Neuronal stem cell (in vitro differentiated cells): ENCODE measurements at regions not wholly inside any gene's neighbourhood (a gene's known extent, or its start where the extent isn't known, plus 50 kb on each side); places are given as distances from the start of the nearest gene placed in this dataset.

Source experiments
- DNase-seq: peaks from one replicate; pipeline ENCODE4 v3.0.0-alpha.2; 2013; ENCODE audit warnings: low spot score
- H2AFZ ChIP-seq: one replicate; pipeline ENCODE4 v1.6.1; 2013; ENCODE audit warnings: mild to moderate bottlenecking, low read length, inconsistent platforms
- H2AK5ac ChIP-seq: 2 replicates; pipeline ENCODE4 v1.6.1; 2013; ENCODE audit warnings: low read depth, mild to moderate bottlenecking, inconsistent platforms, low read length, moderate library complexity, mixed read lengths
- H2BK120ac ChIP-seq: 2 replicates; pipeline ENCODE4 v1.6.1; 2013; ENCODE audit warnings: low read depth, mild to moderate bottlenecking, inconsistent platforms, low read length, moderate library complexity, mixed read lengths
- H2BK12ac ChIP-seq: one replicate; pipeline ENCODE4 v1.6.1; 2013; ENCODE audit warnings: low read length, inconsistent platforms
- H2BK15ac ChIP-seq: 2 replicates; pipeline ENCODE4 v1.6.1; 2013; ENCODE audit warnings: mild to moderate bottlenecking, low read length, inconsistent platforms, mixed read lengths
- H2BK5ac ChIP-seq: one replicate; pipeline ENCODE4 v1.6.1; 2013; ENCODE audit warnings: inconsistent platforms, mild to moderate bottlenecking, low read length, moderate library complexity
- H3K14ac ChIP-seq: one replicate; pipeline ENCODE4 v1.6.1; 2013; ENCODE audit warnings: low read length, inconsistent platforms
- H3K18ac ChIP-seq: 2 replicates; pipeline ENCODE4 v1.6.1; 2013; ENCODE audit warnings: low read length, inconsistent platforms
- H3K23ac ChIP-seq: 2 replicates; pipeline ENCODE4 v1.6.1; 2013; ENCODE audit warnings: low read depth, mild to moderate bottlenecking, mixed read lengths, low read length, inconsistent platforms; ENCODE audit not compliant: poor library complexity
- H3K27ac ChIP-seq: replicated peaks from 3 replicates; pipeline ENCODE4 v1.5.1; 2013; ENCODE audit warnings: low read length, inconsistent platforms
- H3K27me3 ChIP-seq, 3 experiments: 2 replicates each; pipeline ENCODE4 v1.6.1; 2013; ENCODE audit warnings: low read length in 3 of 3, mild to moderate bottlenecking in 2 of 3, inconsistent platforms in 1 of 3, low read depth in 1 of 3, mixed read lengths in 1 of 3, moderate library complexity in 1 of 3; ENCODE audit not compliant: control insufficient read depth in 3 of 3, insufficient read depth in 3 of 3
- H3K36me3 ChIP-seq, 2 donors: replicated peaks in 1 of 2; 2 replicates each; pipeline ENCODE4 v1.6.1; 2013; ENCODE audit warnings: low read length in 2 of 2; ENCODE audit not compliant: control insufficient read depth in 2 of 2, insufficient read depth in 2 of 2
- H3K4ac ChIP-seq: 2 replicates; pipeline ENCODE4 v1.6.1; 2013; ENCODE audit warnings: inconsistent platforms, mild to moderate bottlenecking, low read length, moderate library complexity
- H3K4me1 ChIP-seq, 2 donors: 1 replicate in 1 of 2; 2 replicates in 1 of 2; pipeline ENCODE4 v1.6.1; 2013; ENCODE audit warnings: low read length in 2 of 2, low read depth in 1 of 2; ENCODE audit not compliant: control insufficient read depth in 2 of 2, insufficient read depth in 1 of 2
- H3K4me2 ChIP-seq: one replicate; pipeline ENCODE4 v1.6.1; 2013; ENCODE audit warnings: mild to moderate bottlenecking, low read length, inconsistent platforms; ENCODE audit not compliant: insufficient read depth, poor library complexity, severe bottlenecking
- H3K4me3 ChIP-seq, 2 donors: 2 replicates each; pipeline ENCODE4 v1.5.1; 2013; ENCODE audit warnings: low read length in 2 of 2, mild to moderate bottlenecking in 2 of 2, inconsistent platforms in 1 of 2, moderate library complexity in 1 of 2
- H3K79me1 ChIP-seq: one replicate; pipeline ENCODE4 v1.6.1; 2013; ENCODE audit warnings: low read depth, mild to moderate bottlenecking, inconsistent platforms, low read length, moderate library complexity
- H3K9ac ChIP-seq: one replicate; pipeline ENCODE4 v1.6.1; 2013; ENCODE audit warnings: mild to moderate bottlenecking, low read depth, low read length, inconsistent platforms; ENCODE audit not compliant: poor library complexity
- H3K9me3 ChIP-seq, 2 donors: replicated peaks in 1 of 2; 2 replicates each; pipeline versions ENCODE3 to v1.6.1; 2013; ENCODE audit warnings: low read length in 2 of 2, mild to moderate bottlenecking in 2 of 2, inconsistent platforms in 1 of 2, low read depth in 1 of 2, mixed read lengths in 1 of 2, moderate library complexity in 1 of 2; ENCODE audit not compliant: control insufficient read depth in 2 of 2, insufficient read depth in 1 of 2
- H4K8ac ChIP-seq: one replicate; pipeline ENCODE4 v1.6.1; 2013; ENCODE audit warnings: low read depth, mild to moderate bottlenecking, inconsistent platforms, low read length, moderate library complexity
- H4K91ac ChIP-seq: one replicate; pipeline ENCODE4 v1.6.1; 2013; ENCODE audit warnings: low read length, low read depth, mild to moderate bottlenecking, inconsistent platforms; ENCODE audit not compliant: poor library complexity
- WGBS, 2 donors: extraction: QIAGEN DNeasy Blood & Tissue Kit; methylation state at CpG; one replicate each; pipeline ENCODE4 v1.1.7; 2013; ENCODE audit warnings: missing lambda C conversion rate in 2 of 2, mixed read lengths in 1 of 2; ENCODE audit not compliant: insufficient read length in 2 of 2, insufficient replicate concordance in 1 of 2; ENCODE audit errors: extremely low coverage in 2 of 2; 5-methylcytosine and 5-hydroxymethylcytosine counted together

GRCh38 chr11:103530257-103530656 is 421.0 kb downstream of the DYNC2H1 start:
- no peak overlapping the region for H3K18ac ChIP-seq
- no peak overlapping the region for H3K4me3 ChIP-seq
- H4K91ac ChIP-seq, result no peak overlapping the region
- no peak overlapping the region for H2AFZ ChIP-seq
- H3K23ac ChIP-seq, result no peak overlapping the region
- H3K27ac ChIP-seq, result no peak overlapping the region
- no peak overlapping the region for H4K8ac ChIP-seq
- DNase-seq, result no peak
- no peak overlapping the region for H3K9ac ChIP-seq
- no peaks in the 10 kb centered on the region for H3K9me3 ChIP-seq
- H3K4me1 ChIP-seq, result peaks cover 0 to 3% of the 10 kb centered on the region in 2 donors
- no peak overlapping the region for H2AK5ac ChIP-seq
- H3K4me2 ChIP-seq, result no peak overlapping the region
- no peaks in the 10 kb centered on the region for H3K27me3 ChIP-seq
- no peaks in the 10 kb centered on the region for H3K36me3 ChIP-seq
- H2BK12ac ChIP-seq, result no peak overlapping the region
- H2BK120ac ChIP-seq, result no peak overlapping the region
- H2BK15ac ChIP-seq, result no peak overlapping the region
- no peak overlapping the region for H2BK5ac ChIP-seq
- H3K14ac ChIP-seq, result no peak overlapping the region
- WGBS, 2 donors, result no CpG with 5 or more reads among the region's 4 CpGs
- H3K79me1 ChIP-seq, result no peaks in the 10 kb centered on the region
- H3K4ac ChIP-seq, result no peak overlapping the region

DNA sequence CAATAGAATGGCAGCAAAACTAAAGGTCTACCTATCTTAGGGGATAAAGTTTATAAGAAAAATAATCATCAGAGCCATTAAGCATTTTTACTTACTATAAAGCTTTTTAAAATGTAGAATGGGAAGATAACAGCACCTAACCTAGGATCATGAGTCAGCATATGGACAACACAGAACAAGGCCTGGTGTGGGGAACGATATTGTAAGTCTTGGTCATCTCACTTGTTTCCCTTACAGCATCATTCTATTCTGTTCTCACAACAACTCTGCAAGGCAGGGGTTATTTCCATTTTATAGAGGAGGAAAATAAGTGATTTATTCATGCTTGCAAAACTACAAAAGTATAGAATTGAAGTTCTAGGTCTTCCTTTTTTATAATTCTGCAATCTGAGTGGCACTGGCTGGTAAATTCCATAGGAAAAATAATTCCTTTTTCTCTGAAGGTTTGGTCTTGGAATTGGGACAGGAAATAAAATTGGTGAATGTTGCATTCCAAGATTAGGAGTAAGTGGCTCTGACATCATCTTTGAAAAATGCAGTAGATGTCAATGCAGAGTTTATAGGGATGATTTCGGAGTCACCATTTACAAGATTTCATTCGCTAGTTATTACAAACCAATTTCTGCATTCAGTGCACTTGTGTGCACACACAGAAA is 423.0 kb downstream of the DYNC2H1 start:
- Histone ChIP-seq H2BK120ac (no peak overlapping the region), H3K27ac (no peak overlapping the region), H3K27me3 (no peaks in the 10 kb centered on the region), H3K79me1 (no peaks in the 10 kb centered on the region), H3K4me2 (no peak overlapping the region), H3K4me3 (no peak overlapping the region), H2BK5ac (no peak overlapping the region), H2BK15ac (no peak overlapping the region), H3K23ac (no peak overlapping the region), H3K9me3 (no peaks in the 10 kb centered on the region), H4K8ac (no peak overlapping the region), H3K4me1 (peaks cover 3 to 5% of the 10 kb centered on the region in 2 donors), H3K18ac (no peak overlapping the region), H3K36me3 (no peaks in the 10 kb centered on the region), H2BK12ac (no peak overlapping the region), H3K9ac (no peak overlapping the region), H4K91ac (no peak overlapping the region), H2AFZ (no peak overlapping the region), H3K14ac (no peak overlapping the region), H2AK5ac (no peak overlapping the region), H3K4ac (no peak overlapping the region)
- DNase-seq, result no peak
- WGBS, 2 donors, result no CpG with 5 or more reads among the region's 3 CpGs

GRCh38 chr11:103534191-103534590 is 425.0 kb downstream of the DYNC2H1 start:
- Histone ChIP-seq H2BK15ac (no peak overlapping the region), H3K9ac (no peak overlapping the region), H3K14ac (no peak overlapping the region), H4K91ac (no peak overlapping the region), H3K4me2 (no peak overlapping the region), H3K23ac (no peak overlapping the region), H2BK12ac (no peak overlapping the region), H3K4ac (no peak overlapping the region), H3K4me3 (no peak overlapping the region), H3K27ac (no peak overlapping the region), H4K8ac (no peak overlapping the region), H3K36me3 (no peaks in the 10 kb centered on the region), H2BK5ac (no peak overlapping the region), H3K27me3 (no peaks in the 10 kb centered on the region), H2BK120ac (no peak overlapping the region), H2AFZ (no peak overlapping the region), H2AK5ac (no peak overlapping the region), H3K9me3 (no peaks in the 10 kb centered on the region), H3K18ac (no peak overlapping the region), H3K79me1 (no peaks in the 10 kb centered on the region), H3K4me1 (peaks cover 4 to 6% of the 10 kb centered on the region in 2 donors)
- no peak for DNase-seq

DNA sequence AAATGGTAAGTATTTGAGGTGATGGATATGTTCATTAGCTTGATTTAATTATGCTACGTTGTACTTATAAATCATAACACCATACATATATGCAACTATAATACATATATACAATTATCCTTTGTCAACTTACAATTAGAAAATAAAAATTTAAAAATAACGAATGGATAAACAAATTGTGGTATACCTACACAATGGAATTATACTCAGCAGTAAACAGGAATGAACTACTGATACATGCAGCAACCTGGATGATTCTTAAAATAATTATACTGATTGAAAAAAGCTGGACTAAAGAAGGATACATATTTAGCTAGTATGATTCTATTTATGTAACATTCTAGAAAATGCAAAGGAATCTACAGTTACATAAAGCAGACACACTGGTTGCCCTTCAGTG is 425.7 kb downstream of the DYNC2H1 start:
- H3K4me3 ChIP-seq, result no peak overlapping the region
- H3K4me2 ChIP-seq, result no peak overlapping the region
- no peak overlapping the region for H3K14ac ChIP-seq
- H3K9me3 ChIP-seq, result no peaks in the 10 kb centered on the region
- H3K23ac ChIP-seq, result no peak overlapping the region
- H4K8ac ChIP-seq, result no peak overlapping the region
- H3K4ac ChIP-seq, result no peak overlapping the region
- DNase-seq, result no peak
- WGBS, 2 donors, result no CpG with 5 or more reads among the region's 2 CpGs
- peaks cover 2 to 6% of the 10 kb centered on the region in 2 donors for H3K4me1 ChIP-seq
- no peak overlapping the region for H3K18ac ChIP-seq
- no peak overlapping the region for H3K27ac ChIP-seq
- H3K79me1 ChIP-seq, result no peaks in the 10 kb centered on the region
- no peak overlapping the region for H2BK12ac ChIP-seq
- H3K9ac ChIP-seq, result no peak overlapping the region
- H2BK15ac ChIP-seq, result no peak overlapping the region
- H3K36me3 ChIP-seq, result no peaks in the 10 kb centered on the region
- no peaks in the 10 kb centered on the region for H3K27me3 ChIP-seq
- no peak overlapping the region for H2BK5ac ChIP-seq
- no peak overlapping the region for H2AFZ ChIP-seq
- H2BK120ac ChIP-seq, result no peak overlapping the region
- no peak overlapping the region for H2AK5ac ChIP-seq
- H4K91ac ChIP-seq, result no peak overlapping the region
